ENCODE measurements at regions not wholly inside any gene's neighbourhood (a gene's known extent, or its start where the extent isn't known, plus 50 kb on each side); places are given as distances from the start of the nearest gene placed in this dataset.
A peak's percentile ranks its signal among the peaks of the same experiment; 100 is the strongest.
"Not testable (repeated sequence)": the region's sequence is repeated elsewhere in the genome, so short reads cannot be mapped to it uniquely, and the experiment has no call there.

DNA sequence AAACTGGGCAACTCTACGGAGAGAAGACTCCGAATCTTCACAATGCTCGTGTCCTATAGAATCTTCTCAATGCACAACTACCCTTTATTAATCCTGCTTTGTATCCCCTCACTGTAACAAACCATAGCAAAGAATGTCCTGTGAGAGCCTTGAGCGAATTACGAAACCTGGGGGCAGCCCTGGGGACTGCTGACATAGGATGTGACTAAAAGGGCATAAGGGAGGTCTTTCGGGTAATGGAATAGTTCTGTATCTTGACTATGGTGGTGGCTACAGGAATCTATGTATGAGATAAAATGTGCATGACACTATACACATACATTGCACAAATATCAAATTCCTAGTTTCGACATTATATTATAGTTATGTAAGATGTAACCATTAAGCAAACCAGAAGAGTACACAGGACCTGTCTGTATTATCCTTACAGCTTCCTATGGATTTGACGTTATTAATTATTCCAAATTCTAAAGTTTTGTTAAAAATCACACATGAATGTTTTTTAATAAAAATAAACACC, 162.5 kb upstream of the KCTD7 start:
- TF ChIP-seq MYC (IDR thresholded peaks at IDR 0.05; ENCODE audit: low read depth, low read length) (no peak), POLR2A (IDR thresholded peaks at IDR 0.05; ENCODE audit: extremely low read depth, insufficient read length) (no peak)
- TF ChIP-seq, protein P1, sequence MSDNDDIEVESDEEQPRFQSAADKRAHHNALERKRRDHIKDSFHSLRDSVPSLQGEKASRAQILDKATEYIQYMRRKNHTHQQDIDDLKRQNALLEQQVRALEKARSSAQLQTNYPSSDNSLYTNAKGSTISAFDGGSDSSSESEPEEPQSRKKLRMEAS (IDR thresholded peaks at IDR 0.05; ENCODE audit: low read depth, low read length), result no peak
- TF ChIP-seq, protein P2, sequence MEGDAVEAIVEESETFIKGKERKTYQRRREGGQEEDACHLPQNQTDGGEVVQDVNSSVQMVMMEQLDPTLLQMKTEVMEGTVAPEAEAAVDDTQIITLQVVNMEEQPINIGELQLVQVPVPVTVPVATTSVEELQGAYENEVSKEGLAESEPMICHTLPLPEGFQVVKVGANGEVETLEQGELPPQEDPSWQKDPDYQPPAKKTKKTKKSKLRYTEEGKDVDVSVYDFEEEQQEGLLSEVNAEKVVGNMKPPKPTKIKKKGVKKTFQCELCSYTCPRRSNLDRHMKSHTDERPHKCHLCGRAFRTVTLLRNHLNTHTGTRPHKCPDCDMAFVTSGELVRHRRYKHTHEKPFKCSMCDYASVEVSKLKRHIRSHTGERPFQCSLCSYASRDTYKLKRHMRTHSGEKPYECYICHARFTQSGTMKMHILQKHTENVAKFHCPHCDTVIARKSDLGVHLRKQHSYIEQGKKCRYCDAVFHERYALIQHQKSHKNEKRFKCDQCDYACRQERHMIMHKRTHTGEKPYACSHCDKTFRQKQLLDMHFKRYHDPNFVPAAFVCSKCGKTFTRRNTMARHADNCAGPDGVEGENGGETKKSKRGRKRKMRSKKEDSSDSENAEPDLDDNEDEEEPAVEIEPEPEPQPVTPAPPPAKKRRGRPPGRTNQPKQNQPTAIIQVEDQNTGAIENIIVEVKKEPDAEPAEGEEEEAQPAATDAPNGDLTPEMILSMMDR (IDR thresholded peaks at IDR 0.05; ENCODE audit: low read depth, low read length), result no peak
- H3K4me3 ChIP-seq (ENCODE audit: low read depth, low read length), result no peak overlapping the region
- peak; percentile 82 for DNase-seq (ENCODE audit: low read depth)

DNA sequence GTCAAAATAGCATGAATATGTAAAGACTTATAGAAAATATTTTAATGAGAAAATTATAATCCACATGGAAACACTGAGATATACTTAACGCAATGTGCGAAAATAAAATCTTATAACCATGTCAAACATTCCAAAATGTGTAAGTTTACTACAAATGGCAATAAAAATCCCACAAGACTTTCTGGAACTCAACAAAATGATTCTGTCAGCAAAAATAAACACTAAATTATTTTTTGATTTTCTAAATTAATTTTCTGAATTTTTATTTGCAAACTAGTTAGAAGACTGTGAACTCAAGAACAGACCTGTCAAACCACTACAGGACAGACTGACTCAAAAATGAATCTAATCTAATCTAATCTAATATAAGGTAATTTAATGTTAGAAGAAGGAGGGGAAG, 160.8 kb upstream of the KCTD7 start:
- TF ChIP-seq, protein P1 (IDR thresholded peaks at IDR 0.05; ENCODE audit: low read depth, low read length), result no peak
- TF ChIP-seq, protein P2 (IDR thresholded peaks at IDR 0.05; ENCODE audit: low read depth, low read length), result no peak
- H3K4me3 ChIP-seq (ENCODE audit: low read depth, low read length), result no peak overlapping the region
- DNase-seq (ENCODE audit: low read depth), result no peak

DNA sequence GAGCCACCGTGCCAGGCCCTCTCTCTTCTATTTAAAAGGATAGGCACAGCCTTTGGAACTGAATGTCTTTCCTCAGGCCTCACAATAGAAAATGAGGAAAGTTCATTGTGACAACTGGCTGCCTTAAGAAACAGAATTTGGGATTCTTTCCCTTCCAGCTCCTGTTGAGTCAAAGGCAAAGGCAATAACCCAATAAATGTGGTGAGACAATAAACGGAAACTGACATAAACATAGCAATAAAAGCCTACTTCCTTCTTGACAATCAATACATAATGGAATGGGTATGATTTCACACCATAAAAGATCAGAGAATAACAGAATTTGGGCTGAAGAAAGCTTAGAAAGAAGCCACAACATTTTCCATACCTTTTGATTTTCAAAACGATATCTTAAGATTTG, 155.6 kb upstream of the KCTD7 start:
- H3K4me3 ChIP-seq (ENCODE audit: low read depth, low read length); DNase-seq (ENCODE audit: low read depth): not testable (repeated sequence)

DNA sequence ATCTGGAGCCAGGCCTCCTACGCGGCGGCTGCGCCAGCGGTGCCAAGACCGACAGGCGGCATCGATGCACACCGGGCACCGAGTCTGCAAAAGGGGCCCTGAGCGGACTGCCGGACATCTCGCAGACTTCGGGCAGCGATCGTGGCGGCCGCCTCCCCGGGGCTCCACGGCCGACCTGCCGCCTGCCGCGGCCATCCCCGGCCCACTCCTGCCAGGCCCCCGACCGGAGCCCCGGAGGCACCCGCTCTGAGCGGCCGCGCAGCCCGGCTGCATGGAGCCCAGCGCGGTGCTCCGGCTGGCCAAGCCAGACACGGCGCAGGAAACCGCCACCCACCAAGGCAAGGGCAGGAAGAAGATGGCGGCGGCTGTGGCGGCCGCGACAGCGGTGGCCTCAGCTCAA, 154.2 kb upstream of the KCTD7 start:
- no peak for DNase-seq (ENCODE audit: low read depth)
- no peak overlapping the region for H3K4me3 ChIP-seq (ENCODE audit: low read depth, low read length)
- TF ChIP-seq, protein P1 (IDR thresholded peaks at IDR 0.05; ENCODE audit: low read depth, low read length), result no peak
- TF ChIP-seq POLR2A (IDR thresholded peaks at IDR 0.05; ENCODE audit: extremely low read depth, insufficient read length) (no peak), MYC (IDR thresholded peaks at IDR 0.05; ENCODE audit: low read depth, low read length) (no peak)
- TF ChIP-seq, protein P2 (IDR thresholded peaks at IDR 0.05; ENCODE audit: low read depth, low read length), result no peak

DNA sequence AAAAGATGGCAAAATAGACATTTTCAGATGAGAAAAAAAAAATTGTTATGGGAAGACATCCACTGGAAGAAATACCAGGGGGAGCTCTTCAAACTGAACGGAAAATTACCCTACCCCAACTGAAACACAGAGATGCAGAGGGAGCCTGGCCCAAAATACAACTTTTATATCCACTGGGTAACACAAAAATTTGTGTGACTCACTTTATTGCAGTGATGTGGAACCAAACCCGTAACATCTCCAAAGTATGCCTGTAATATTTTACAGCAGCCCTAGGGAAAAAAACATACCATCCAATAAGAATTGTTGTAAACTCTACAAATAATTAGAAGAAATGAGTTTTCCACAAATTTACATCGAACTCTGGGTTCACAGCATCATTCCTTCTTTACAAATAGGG, 152.6 kb upstream of the KCTD7 start:
- not testable (repeated sequence) for H3K4me3 ChIP-seq (ENCODE audit: low read depth, low read length); DNase-seq (ENCODE audit: low read depth)

DNA sequence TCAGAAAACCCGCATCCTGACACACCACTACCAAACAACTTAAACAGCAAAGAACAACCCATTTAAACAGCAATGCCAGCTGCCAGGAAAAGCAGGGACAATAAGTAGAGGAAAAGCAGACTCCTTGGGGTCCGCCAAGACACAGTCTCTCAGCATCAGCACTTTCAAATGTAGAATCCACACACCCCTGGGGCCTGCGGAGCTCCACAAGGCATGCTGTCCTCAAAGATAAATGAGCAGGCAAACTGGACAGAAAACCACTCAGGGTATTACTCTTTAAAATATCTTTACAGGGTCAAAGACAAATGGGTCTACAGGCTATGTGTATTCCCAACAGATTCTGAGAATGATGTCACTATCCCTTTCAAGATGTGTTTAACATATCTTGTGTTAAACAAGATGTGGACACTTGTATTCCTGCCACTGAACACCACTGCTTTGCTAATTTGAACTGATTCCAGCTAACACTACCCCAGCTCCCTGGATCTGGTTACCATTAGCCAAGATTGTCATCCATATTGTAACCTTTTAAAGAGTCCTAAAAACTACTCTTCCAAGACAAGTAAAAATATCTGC, 150.8 kb upstream of the KCTD7 start:
- not testable (repeated sequence) for H3K4me3 ChIP-seq (ENCODE audit: low read depth, low read length); DNase-seq (ENCODE audit: low read depth)

DNA sequence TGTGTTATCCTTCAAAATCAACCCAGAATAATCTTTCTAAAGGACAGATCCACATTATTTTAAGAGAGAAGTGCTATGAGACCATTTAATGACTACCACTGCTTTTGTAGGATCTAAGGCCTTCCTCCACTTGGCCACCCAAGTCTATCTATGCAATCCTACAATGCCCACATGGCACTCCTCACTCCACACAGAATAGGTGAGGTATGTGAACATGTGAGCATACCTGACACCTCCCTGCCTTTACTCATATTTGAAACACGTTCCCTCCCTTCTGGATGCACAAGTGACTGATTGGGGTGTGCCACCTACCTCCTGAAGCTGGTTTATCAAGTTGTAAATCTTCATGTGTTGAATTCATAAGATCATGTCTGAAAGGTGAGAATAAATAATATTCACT, 147.5 kb upstream of the KCTD7 start:
- H3K4me3 ChIP-seq (ENCODE audit: low read depth, low read length); DNase-seq (ENCODE audit: low read depth): not testable (repeated sequence)

DNA sequence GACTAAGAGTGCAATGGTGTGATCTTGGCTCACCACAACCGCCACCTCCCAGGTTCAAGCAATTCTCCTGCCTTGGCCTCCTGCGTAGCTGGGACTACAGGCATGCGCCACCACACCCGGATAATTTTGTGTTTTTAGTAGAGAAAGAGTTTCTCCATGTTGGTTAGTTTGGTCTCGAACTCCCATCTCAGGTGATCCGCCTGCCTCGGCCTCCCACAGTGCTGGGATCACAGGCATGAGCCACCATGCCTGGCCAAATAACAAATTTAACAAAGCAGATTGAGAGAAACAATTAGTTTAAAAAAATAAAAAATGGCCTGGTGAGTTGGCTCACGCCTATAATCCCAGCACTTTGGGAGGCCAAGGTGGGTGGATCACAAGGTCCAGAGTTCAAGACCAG, 139.6 kb upstream of the KCTD7 start:
- H3K4me3 ChIP-seq (ENCODE audit: low read depth, low read length); DNase-seq (ENCODE audit: low read depth): not testable (repeated sequence)

DNA sequence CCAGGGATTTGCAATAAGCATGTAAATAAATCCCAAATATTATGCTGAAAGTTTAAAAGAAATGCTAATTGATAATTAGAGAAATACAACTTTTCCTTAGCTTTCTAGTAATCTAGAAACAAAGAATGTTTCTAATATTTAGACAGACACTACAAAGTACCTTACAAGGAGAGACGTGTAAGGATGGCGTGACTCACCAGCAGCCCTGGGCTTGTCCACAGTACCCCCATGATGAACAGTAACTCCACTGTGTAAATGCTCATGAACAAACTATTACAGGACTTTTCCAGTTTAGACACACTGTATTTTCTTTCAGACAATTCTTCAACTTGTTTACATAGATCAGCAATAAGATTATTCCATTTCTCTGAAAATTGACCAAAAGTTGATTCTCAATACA, 138.9 kb upstream of the KCTD7 start:
- not testable (repeated sequence) for H3K4me3 ChIP-seq (ENCODE audit: low read depth, low read length); DNase-seq (ENCODE audit: low read depth)

DNA sequence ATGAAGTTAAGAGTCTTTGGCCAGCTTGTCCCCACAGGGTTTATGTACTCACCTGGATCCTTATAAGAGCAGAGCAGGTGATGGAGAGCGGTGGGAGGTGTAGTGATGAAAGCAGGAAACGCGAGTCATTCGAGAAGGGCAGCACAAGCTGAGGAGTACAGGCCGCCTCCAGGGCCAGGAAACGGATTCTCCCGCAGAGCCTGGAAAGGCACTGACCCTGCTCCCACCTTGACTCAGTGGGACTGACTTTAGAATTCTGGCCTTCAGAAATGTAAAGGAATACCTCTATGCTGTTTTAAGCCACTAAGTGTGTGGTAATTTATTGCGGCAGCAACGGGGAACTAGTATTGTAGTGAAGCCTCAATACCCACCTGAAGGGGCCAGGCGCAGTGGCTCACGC, 137.7 kb upstream of the KCTD7 start:
- DNase-seq (ENCODE audit: low read depth); H3K4me3 ChIP-seq (ENCODE audit: low read depth, low read length): not testable (repeated sequence)

DNA sequence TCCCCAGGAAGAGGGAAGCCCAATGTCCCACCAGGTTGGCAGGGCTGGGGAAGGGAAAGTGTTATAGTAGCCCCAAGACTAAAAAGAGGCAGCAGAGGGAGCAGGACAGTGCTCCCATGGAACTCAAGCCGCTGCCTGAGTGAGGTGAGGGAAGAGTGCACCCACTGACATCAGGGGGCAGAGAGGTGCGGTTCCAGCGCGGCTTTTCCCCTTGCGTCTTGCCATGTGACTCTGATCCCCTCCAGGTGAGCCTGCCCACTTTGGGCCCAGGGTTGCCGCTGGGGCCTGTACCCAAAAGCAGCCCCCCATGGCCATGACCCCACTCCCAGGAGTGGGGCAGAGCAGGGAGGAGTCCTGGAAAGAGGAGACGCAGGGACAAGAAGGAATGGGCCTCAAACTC, 136.3 kb upstream of the KCTD7 start:
- H3K4me3 ChIP-seq (ENCODE audit: low read depth, low read length), result peak overlapping the region; percentile 86
- not testable (repeated sequence) for DNase-seq (ENCODE audit: low read depth)
